Kidney capillary endothelial cell (primary cell): ENCODE measurements at regions not wholly inside any gene's neighbourhood (a gene's known extent, or its start where the extent isn't known, plus 50 kb on each side); places are given as distances from the start of the nearest gene placed in this dataset.

ENCODE experiments used
- DNase-seq: peaks from one replicate; pipeline ENCODE4 v3.0.0-alpha.2; 2018; ENCODE audit warnings: low spot score

DNA sequence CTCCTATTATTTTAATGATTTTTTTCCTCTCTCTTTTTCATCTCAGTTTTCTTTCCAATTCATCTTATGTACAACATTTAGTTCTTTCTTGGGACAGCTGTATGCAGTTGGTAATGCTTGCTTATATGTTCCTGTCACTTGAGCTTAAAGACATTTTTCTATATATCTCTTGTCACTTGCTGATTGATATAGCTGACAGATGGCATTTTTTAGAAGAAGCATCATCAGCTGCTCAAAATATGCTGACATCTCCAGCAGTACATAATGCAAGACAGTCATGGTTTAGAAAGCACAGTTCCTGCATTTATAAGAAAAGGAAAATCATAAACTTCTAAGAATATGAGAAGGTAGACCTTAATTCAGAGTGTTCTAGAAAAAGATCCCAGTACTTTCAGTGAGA is 56.5 kb downstream of the DCAF8L1 start:
- no peak for DNase-seq

DNA sequence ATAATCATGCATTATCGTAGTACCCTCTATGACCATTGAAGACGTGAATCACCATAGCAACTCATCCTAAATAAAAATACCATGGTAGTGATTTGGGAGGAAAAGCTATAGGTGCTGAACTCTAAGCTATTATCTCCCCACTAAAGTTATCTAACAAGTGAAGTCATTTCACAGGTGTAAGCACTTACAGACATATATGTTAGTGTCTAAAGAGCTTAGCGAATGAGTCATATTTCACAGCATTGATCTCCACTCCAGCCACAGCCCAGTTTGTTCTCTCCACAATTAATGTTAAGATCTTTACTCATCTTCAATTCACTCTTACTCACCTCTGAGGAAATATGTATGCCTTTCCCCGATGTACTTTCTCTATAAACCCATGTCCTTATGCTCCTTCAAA is 57.0 kb downstream of the DCAF8L1 start:
- no peak for DNase-seq

GRCh38 chrX:27918799-27919198 is 62.5 kb downstream of the DCAF8L1 start:
- DNase-seq = no peak

- DNase-seq = no peak
Observed at GRCh38 chrX:27917713-27918500, 63.3 kb downstream of the DCAF8L1 start.

DNA sequence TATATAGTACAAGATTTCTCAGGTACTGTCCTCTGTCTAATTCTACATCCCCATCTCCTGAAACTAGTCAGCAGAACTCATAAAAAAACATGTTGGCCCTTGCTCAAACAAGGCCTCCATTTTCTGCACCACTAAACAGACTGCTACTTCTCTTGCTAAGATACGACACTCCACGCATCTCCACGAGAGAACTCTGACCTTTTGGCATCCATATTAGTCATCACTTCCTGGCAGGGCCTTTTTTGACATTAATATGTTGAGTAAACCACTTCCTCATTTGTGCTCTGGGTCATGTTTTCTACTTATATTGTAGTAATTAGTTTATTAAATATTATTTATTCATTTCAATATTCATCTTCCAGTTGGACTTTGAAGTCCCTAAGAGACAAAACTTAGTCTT is 65.6 kb downstream of the DCAF8L1 start:
- peak; percentile 10 for DNase-seq

GRCh38 chrX:27910412-27910811 is 70.8 kb downstream of the DCAF8L1 start:
- DNase-seq = no peak

- DNase-seq = no peak
Observed at GRCh38 chrX:27903960-27904359, 77.3 kb downstream of the DCAF8L1 start.

DNA sequence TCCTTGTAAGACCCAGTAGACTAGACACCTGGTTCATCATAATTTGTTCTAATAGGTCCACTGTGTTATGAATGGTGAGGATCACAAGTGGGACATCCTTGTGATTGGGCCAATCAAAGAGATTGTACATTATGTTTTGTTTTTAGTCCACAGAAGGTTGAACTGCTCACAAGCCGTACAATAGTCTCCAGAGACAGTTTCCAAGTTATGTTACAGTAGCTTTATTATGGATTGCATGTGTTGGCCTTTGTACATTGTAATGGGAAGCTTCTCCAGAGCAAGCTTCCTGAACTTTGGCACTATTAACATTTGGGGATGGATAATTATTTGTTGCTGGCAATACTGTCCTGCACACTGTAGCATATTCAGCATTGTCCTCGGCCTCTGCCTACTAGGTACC is 86.1 kb downstream of the MAGEB10 start:
- no peak for DNase-seq

GRCh38 chrX:27893211-27893610 is 85.4 kb downstream of the MAGEB10 start:
- no peak for DNase-seq

DNA sequence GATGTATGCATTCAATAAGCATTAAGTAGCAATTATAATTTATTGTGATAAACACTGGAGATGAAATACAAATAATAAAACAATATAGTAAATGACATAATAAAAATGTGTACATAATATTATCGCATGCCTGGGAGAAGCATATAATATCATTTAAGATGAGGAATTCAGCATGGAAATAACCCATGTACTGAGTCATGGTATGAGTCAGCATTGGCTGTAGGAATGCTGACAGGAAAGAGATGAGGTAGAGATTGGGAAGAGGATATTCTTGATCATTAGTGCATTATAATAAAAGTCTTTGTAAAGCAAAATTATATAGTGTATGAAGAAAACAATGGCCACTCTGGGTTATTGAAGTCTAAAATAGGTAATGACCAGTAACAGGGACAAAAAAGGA is 82.8 kb downstream of the MAGEB10 start:
- DNase-seq = peak; percentile 63

GRCh38 chrX:27889878-27890277 is 82.1 kb downstream of the MAGEB10 start:
- no peak for DNase-seq

- DNase-seq = no peak
Observed at GRCh38 chrX:27884654-27885053, 76.9 kb downstream of the MAGEB10 start.

DNA sequence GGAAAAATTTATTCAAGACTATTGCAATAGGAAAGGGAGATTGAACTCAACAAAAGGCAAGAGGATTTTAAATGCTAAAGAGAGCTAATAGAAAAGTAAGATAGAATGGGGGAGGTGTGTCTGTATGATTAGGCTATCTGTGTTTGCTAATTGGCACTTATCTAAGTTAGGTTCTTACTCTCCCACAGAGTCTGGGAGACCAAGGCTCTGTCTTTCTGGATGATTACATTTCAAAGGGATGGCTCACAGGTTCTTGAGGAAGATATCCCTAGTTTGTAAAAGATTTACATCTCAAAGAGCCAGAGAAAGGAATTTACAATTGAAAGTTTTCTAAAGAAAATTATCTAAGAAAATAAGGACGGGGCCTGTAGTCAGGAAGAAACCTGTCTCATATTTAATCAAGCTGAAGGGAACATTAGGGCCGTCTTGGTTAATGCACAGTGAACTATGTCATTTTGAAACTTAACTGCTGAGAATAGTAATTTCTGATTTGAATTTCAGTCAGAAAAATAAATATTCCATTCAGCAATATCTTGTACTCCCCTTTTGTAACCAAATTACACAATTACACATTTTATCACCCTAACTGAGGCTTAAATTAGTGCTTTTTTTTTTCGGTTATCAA is 75.8 kb downstream of the MAGEB10 start:
- no peak for DNase-seq

- no peak for DNase-seq
Observed at GRCh38 chrX:27882695-27883094, 74.9 kb downstream of the MAGEB10 start.

DNA sequence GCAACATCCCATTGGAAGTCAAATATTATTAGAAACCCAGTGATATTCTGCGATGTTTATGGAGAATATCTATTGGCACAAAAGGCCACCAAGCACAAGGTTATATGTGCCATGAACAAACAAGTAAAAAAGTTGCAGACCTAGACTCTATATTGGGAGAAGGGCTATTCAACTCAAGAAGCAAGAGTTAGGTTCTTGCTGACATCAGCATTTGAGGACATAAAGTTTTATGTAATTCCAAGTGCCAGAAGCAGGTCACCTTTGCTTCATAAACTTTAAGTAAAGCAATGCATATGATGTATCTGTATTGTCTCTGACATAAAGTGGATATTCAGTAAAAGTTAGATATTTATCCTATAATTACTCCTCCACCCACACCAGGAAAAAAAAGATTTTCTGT is 71.1 kb downstream of the MAGEB10 start:
- DNase-seq = no peak
